Activated CD4-positive, alpha-beta T cell treated with anti-CD3 and anti-CD28 coated beads, Interleukin-2, amount 50 U/mL, for 16 hours (primary cell): ENCODE measurements at regions not wholly inside any gene's neighbourhood (a gene's known extent, or its start where the extent isn't known, plus 50 kb on each side); places are given as distances from the start of the nearest gene placed in this dataset.
A peak's percentile ranks its signal among the peaks of the same experiment; 100 is the strongest.

ENCODE experiments used
- DNase-seq: peaks from one replicate; pipeline ENCODE4 v3.0.0-alpha.2; 2020

GRCh38 chr7:97471491-97471890 is 260.4 kb upstream of the TAC1 start:
- no peak for DNase-seq

GRCh38 chr7:97479740-97480290 is 252.1 kb upstream of the TAC1 start:
- no peak for DNase-seq

- DNase-seq, result no peak
Observed at GRCh38 chr7:97480772-97481390, 251.0 kb upstream of the TAC1 start.

- DNase-seq, result no peak
Observed at GRCh38 chr7:97495487-97495886, 236.4 kb upstream of the TAC1 start.

GRCh38 chr7:97499204-97499603 is 232.7 kb upstream of the TAC1 start:
- peak; percentile 10 for DNase-seq

GRCh38 chr7:97503367-97504094 is 228.4 kb upstream of the TAC1 start:
- no peak for DNase-seq

GRCh38 chr7:97506728-97507127 is 225.2 kb upstream of the TAC1 start:
- no peak for DNase-seq

- DNase-seq, result no peak
Observed at GRCh38 chr7:97512441-97513207, 219.3 kb upstream of the TAC1 start.

GRCh38 chr7:97513326-97513725 is 218.6 kb upstream of the TAC1 start:
- no peak for DNase-seq

GRCh38 chr7:97541188-97541587 is 190.7 kb upstream of the TAC1 start:
- no peak for DNase-seq

- DNase-seq, result no peak
Observed at GRCh38 chr7:97555857-97556421, 175.9 kb upstream of the TAC1 start.

GRCh38 chr7:97565665-97566064 is 166.2 kb upstream of the TAC1 start:
- no peak for DNase-seq

- no peak for DNase-seq
Observed at GRCh38 chr7:97573065-97573464, 158.8 kb upstream of the TAC1 start.

- DNase-seq, result no peak
Observed at GRCh38 chr7:97576043-97576442, 155.8 kb upstream of the TAC1 start.

GRCh38 chr7:97578225-97578624 is 153.7 kb upstream of the TAC1 start:
- no peak for DNase-seq

- DNase-seq, result no peak
Observed at GRCh38 chr7:97580205-97580604, 151.7 kb upstream of the TAC1 start.

- DNase-seq, result no peak
Observed at GRCh38 chr7:97595439-97595838, 136.4 kb upstream of the TAC1 start.

- no peak for DNase-seq
Observed at GRCh38 chr7:97601931-97602457, 129.9 kb upstream of the TAC1 start.

GRCh38 chr7:97620495-97620894 is 111.4 kb upstream of the TAC1 start:
- DNase-seq, result no peak

- no peak for DNase-seq
Observed at GRCh38 chr7:97623333-97623732, 108.6 kb upstream of the TAC1 start.

- DNase-seq, result no peak
Observed at GRCh38 chr7:97630116-97630515, 101.8 kb upstream of the TAC1 start.

GRCh38 chr7:97635622-97636021 is 96.3 kb upstream of the TAC1 start:
- no peak for DNase-seq

GRCh38 chr7:97639036-97639435 is 92.8 kb upstream of the TAC1 start:
- DNase-seq, result no peak
